Posterior cingulate gyrus (tissue), 11 donors: ENCODE measurements at regions not wholly inside any gene's neighbourhood (a gene's known extent, or its start where the extent isn't known, plus 50 kb on each side); places are given as distances from the start of the nearest gene placed in this dataset.

ENCODE experiments used
- DNase-seq, 10 donors: peaks; one replicate each; pipeline versions ENCODE4 v3.0.0 to v3.0.0-alpha.2; 2020 to 2021; ENCODE audit warnings: mixed read lengths in 3 of 10
- intact Hi-C: fragments of 100-400 bp; cut with DNase I; formaldehyde crosslinking; loops from one replicate; pipeline ENCODE4 v1.15.1; 2023

- intact Hi-C loops = no loop called here
- no peak for DNase-seq
Measured at GRCh38 chr11:131109790-131110189, 193.5 kb upstream of the SNX19 start.

- no peak for DNase-seq
- intact Hi-C loops = no loop called here
Measured at GRCh38 chr11:131111775-131112174, 195.5 kb upstream of the SNX19 start.

GRCh38 chr11:131118247-131118646, 202.0 kb upstream of the SNX19 start:
- intact Hi-C loops = no loop called here
- no peak for DNase-seq

GRCh38 chr11:131121426-131122333, 205.4 kb upstream of the SNX19 start:
- intact Hi-C loops = no loop called here
- peak in 1 of 10 donors; percentile 31 for DNase-seq

GRCh38 chr11:131122448-131122847, 206.2 kb upstream of the SNX19 start:
- intact Hi-C loops = no loop called here
- no peak for DNase-seq

GRCh38 chr11:131129474-131129873, 213.2 kb upstream of the SNX19 start:
- intact Hi-C loops = no loop called here

GRCh38 chr11:131135611-131136010, 219.3 kb upstream of the SNX19 start:
- intact Hi-C loops = no loop called here
- no peak for DNase-seq

More at GRCh38 chr11:131129474-131129873, 213.2 kb upstream of the SNX19 start:
- DNase-seq = peak in 1 of 10 donors; percentile 51

GRCh38 chr11:131136486-131136885, 220.2 kb upstream of the SNX19 start:
- no peak for DNase-seq
- intact Hi-C loops = no loop called here

- DNase-seq = no peak
- intact Hi-C loops = no loop called here
Measured at GRCh38 chr11:131137046-131137445, 220.8 kb upstream of the SNX19 start.

GRCh38 chr11:131138731-131139130, 222.5 kb upstream of the SNX19 start:
- intact Hi-C loops = no loop called here
- no peak for DNase-seq

- no peak for DNase-seq
- intact Hi-C loops = no loop called here
Measured at GRCh38 chr11:131145791-131146190, 224.6 kb upstream of the NTM start.

GRCh38 chr11:131146827-131147490, 223.5 kb upstream of the NTM start:
- DNase-seq = no peak
- intact Hi-C loops = no loop called here

GRCh38 chr11:131154351-131154750, 216.1 kb upstream of the NTM start:
- no peak for DNase-seq
- intact Hi-C loops = no loop called here

GRCh38 chr11:131157678-131158077, 212.7 kb upstream of the NTM start:
- DNase-seq = peak in 2 of 10 donors; percentile 23 to 35
- intact Hi-C loops = no loop called here

GRCh38 chr11:131160846-131161245, 209.6 kb upstream of the NTM start:
- intact Hi-C loops = no loop called here
- DNase-seq = no peak

- intact Hi-C loops = no loop called here
- no peak for DNase-seq
Measured at GRCh38 chr11:131163613-131164012, 206.8 kb upstream of the NTM start.

- no peak for DNase-seq
- intact Hi-C loops = no loop called here
Measured at GRCh38 chr11:131165036-131165435, 205.4 kb upstream of the NTM start.

- no peak for DNase-seq
- intact Hi-C loops = no loop called here
Measured at GRCh38 chr11:131168839-131169713, 201.3 kb upstream of the NTM start.

GRCh38 chr11:131172011-131172410, 198.4 kb upstream of the NTM start:
- no peak for DNase-seq
- intact Hi-C loops = no loop called here

GRCh38 chr11:131178020-131178419, 192.4 kb upstream of the NTM start:
- no peak for DNase-seq
- intact Hi-C loops = no loop called here

GRCh38 chr11:131178596-131178995, 191.8 kb upstream of the NTM start:
- intact Hi-C loops = no loop called here
- DNase-seq = no peak
